Testis (tissue), 2 donors: ENCODE measurements at regions not wholly inside any gene's neighbourhood (a gene's known extent, or its start where the extent isn't known, plus 50 kb on each side); places are given as distances from the start of the nearest gene placed in this dataset.

Source experiments
- DNase-seq: peaks from one replicate; pipeline ENCODE4 v3.0.0-alpha.2; 2019
- H3K27ac ChIP-seq, 2 donors: fragments of 200-600 bp; sonication (generic); one replicate each; pipeline ENCODE4 v1.5.1; 2019
- H3K27me3 ChIP-seq: fragments of 200-600 bp; sonication (generic); one replicate; pipeline ENCODE4 v1.5.1; 2019
- H3K36me3 ChIP-seq: fragments of 200-600 bp; sonication (generic); one replicate; pipeline ENCODE4 v1.5.1; 2017; ENCODE audit warnings: low read depth; ENCODE audit errors: missing control alignments
- H3K4me1 ChIP-seq: fragments of 200-600 bp; sonication (generic); one replicate; pipeline ENCODE4 v1.5.1; 2019
- H3K4me3 ChIP-seq, 2 donors: fragments of 200-600 bp; sonication (generic); one replicate each; pipeline ENCODE4 v1.5.1; 2017 to 2019
- H3K9me3 ChIP-seq: fragments of 200-600 bp; sonication (generic); one replicate; pipeline ENCODE4 v1.5.1; 2017
- CTCF ChIP-seq, 3 experiments: fragments of 450-650 bp in 2 of 3; fragments of 200-600 bp in 1 of 3; sonication (generic) in 1 of 3; IDR thresholded peaks; one replicate each; pipeline ENCODE4 v1.5.1; 2016 to 2019; ENCODE audit warnings: antibody characterized with exemption in 3 of 3, mild to moderate bottlenecking in 2 of 3, moderate library complexity in 1 of 3
- POLR2A ChIP-seq: fragments of 450-650 bp; IDR thresholded peaks from one replicate; pipeline ENCODE4 v1.6.1; 2017; ENCODE audit warnings: antibody characterized with exemption, mild to moderate bottlenecking, moderate library complexity
- WGBS, 2 donors: methylation state at CpG; one replicate each; pipeline ENCODE4 v1.1.5; 2018; 5-methylcytosine and 5-hydroxymethylcytosine counted together
- intact Hi-C: fragments of 100-400 bp; cut with DNase I; formaldehyde crosslinking; loops from one replicate; pipeline ENCODE4 v1.15.1; 2023; ENCODE audit warnings: low total_unique reads

- intact Hi-C loops: no loop called here
- Histone ChIP-seq H3K27me3 (no peaks in the 10 kb centered on the region), H3K36me3 (no peaks in the 10 kb centered on the region), H3K9me3 (no peaks in the 10 kb centered on the region), H3K27ac (no peak overlapping the region), H3K4me3 (no peak overlapping the region), H3K4me1 (no peaks in the 10 kb centered on the region)
- no peak for DNase-seq
- 87 to 89% methylated on average over 2 of the region's 2 CpGs for WGBS, 2 donors
- no peak for TF ChIP-seq CTCF (IDR thresholded peaks at IDR 0.05)
- TF ChIP-seq POLR2A: no peak
Observed at GRCh38 chr16:72256398-72257066, 84.6 kb upstream of the PMFBP1 start.

GRCh38 chr16:72255786-72256185 is 83.8 kb upstream of the PMFBP1 start:
- intact Hi-C loops: no loop called here
- no peak overlapping the region for H3K4me3 ChIP-seq
- H3K9me3 ChIP-seq: no peaks in the 10 kb centered on the region
- H3K27ac ChIP-seq: no peak overlapping the region
- no peak for DNase-seq
- no peaks in the 10 kb centered on the region for H3K4me1 ChIP-seq
- WGBS, 2 donors: 94 to 100% methylated on average over 1 of the region's 1 CpG
- TF ChIP-seq POLR2A (no peak), CTCF (IDR thresholded peaks at IDR 0.05) (no peak)
- H3K36me3 ChIP-seq: no peaks in the 10 kb centered on the region
- H3K27me3 ChIP-seq: no peaks in the 10 kb centered on the region

- H3K9me3 ChIP-seq: no peaks in the 10 kb centered on the region
- H3K4me3 ChIP-seq: no peak overlapping the region
- no peaks in the 10 kb centered on the region for H3K36me3 ChIP-seq
- intact Hi-C loops: no loop called here
- peak; percentile 38 for DNase-seq
- 24 to 28% methylated on average over 5 of the region's 5 CpGs for WGBS, 2 donors
- H3K27ac ChIP-seq: peak overlapping the region; percentile 49 to 80
- H3K4me1 ChIP-seq: peaks cover 22% of the 10 kb centered on the region
- TF ChIP-seq POLR2A: no peak
- TF ChIP-seq CTCF (IDR thresholded peaks at IDR 0.05): no peak
- H3K27me3 ChIP-seq: no peaks in the 10 kb centered on the region
Observed at GRCh38 chr16:72247821-72248253, 75.9 kb upstream of the PMFBP1 start.

GRCh38 chr16:72246423-72246822 is 74.5 kb upstream of the PMFBP1 start:
- no peaks in the 10 kb centered on the region for H3K36me3 ChIP-seq
- H3K4me1 ChIP-seq: peaks cover 22% of the 10 kb centered on the region
- no peaks in the 10 kb centered on the region for H3K9me3 ChIP-seq
- DNase-seq: no peak
- intact Hi-C loops: no loop called here
- 88 to 93% methylated on average over 5 of the region's 5 CpGs for WGBS, 2 donors
- no peak overlapping the region for H3K27ac ChIP-seq
- no peak for TF ChIP-seq CTCF (IDR thresholded peaks at IDR 0.05)
- TF ChIP-seq POLR2A: no peak
- no peak overlapping the region for H3K4me3 ChIP-seq
- H3K27me3 ChIP-seq: no peaks in the 10 kb centered on the region

- TF ChIP-seq POLR2A: no peak
- no peak for TF ChIP-seq CTCF (IDR thresholded peaks at IDR 0.05)
- Histone ChIP-seq H3K9me3 (no peaks in the 10 kb centered on the region), H3K4me1 (peaks cover 22% of the 10 kb centered on the region), H3K36me3 (no peaks in the 10 kb centered on the region), H3K27ac (no peak overlapping the region), H3K27me3 (no peaks in the 10 kb centered on the region), H3K4me3 (no peak overlapping the region)
- no peak for DNase-seq
- 87 to 89% methylated on average over 5 of the region's 5 CpGs for WGBS, 2 donors
- intact Hi-C loops: no loop called here
Observed at GRCh38 chr16:72244853-72245252, 72.9 kb upstream of the PMFBP1 start.
